HG03521 (cell line): ENCODE measurements at regions not wholly inside any gene's neighbourhood (a gene's known extent, or its start where the extent isn't known, plus 50 kb on each side); places are given as distances from the start of the nearest gene placed in this dataset.

Experiments used
- ATAC-seq: cut with Tn5 transposase; IDR thresholded peaks from one replicate; pipeline ENCODE4 v1.9.1; 2021; ENCODE audit warnings: mild to moderate bottlenecking, moderate library complexity; ENCODE audit not compliant: unreplicated experiment

- ATAC-seq, result no peak
These were observed 223.1 kb upstream of the GRIP1 start for GRCh38 chr12:66902020-66902419.

- no peak for ATAC-seq
These were observed 225.0 kb upstream of the GRIP1 start for GRCh38 chr12:66903782-66904396.

- ATAC-seq, result no peak
These were observed 226.3 kb upstream of the GRIP1 start for GRCh38 chr12:66905201-66905600.

GRCh38 chr12:66910366-66910974, 231.6 kb upstream of the GRIP1 start:
- ATAC-seq, result no peak

DNA sequence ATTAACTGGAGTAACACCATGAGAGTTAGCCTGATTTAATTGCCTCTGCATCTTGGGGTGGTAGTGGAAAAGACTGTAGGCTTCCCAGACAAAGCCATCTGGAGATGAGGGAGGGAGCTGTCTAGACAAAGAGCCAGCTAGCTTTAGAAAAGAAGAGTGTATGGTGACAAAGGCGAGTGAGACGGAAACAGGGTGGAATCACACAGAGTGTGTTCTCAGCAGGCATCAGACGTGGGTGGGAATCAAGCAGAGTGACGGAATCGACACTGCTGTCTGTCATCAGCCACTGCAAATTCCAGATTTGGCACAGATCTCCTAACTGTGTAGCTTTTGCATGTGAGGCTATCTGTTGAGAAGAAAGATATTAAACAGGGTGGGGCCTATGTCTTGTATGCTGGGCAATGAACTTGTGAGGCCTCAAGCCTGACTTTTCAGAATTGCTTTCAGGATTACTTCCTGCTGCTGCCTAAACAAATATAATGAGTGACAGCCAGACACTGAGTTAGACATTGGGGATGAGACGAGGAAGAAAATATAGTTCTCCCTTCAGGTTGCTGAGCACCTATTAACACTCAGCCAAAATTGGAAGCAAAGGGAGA, 236.5 kb upstream of the GRIP1 start:
- ATAC-seq, result no peak

GRCh38 chr12:66916189-66916588, 237.3 kb upstream of the GRIP1 start:
- no peak for ATAC-seq

GRCh38 chr12:66919466-66919865, 240.6 kb upstream of the GRIP1 start:
- ATAC-seq, result no peak

- no peak for ATAC-seq
These were observed 241.3 kb upstream of the GRIP1 start for GRCh38 chr12:66920205-66920604.

- no peak for ATAC-seq
These were observed 242.3 kb upstream of the GRIP1 start for GRCh38 chr12:66921151-66921550.

- no peak for ATAC-seq
These were observed 246.2 kb upstream of the GRIP1 start for GRCh38 chr12:66925083-66925482.

- ATAC-seq, result no peak
These were observed 250.2 kb upstream of the GRIP1 start for GRCh38 chr12:66929121-66929520.

DNA sequence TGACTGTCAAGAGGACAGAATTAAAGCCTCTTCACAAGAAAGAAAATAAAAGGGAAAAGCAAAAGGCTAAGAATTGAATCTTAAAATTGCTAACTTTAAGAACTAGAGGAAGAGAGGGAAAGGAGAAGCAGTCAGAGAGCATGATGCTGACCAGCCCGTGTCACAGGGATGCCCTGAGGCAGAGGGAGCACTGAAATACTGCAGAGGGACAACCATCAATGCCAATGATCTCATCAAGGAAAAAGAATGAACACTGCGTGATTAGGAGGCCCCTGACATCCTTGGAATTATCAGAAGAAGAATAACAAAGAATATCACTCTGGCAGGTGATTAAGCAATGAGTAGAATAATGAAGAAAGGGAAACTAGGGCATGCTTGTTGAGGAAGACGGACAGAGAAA, 252.2 kb upstream of the GRIP1 start:
- no peak for ATAC-seq

DNA sequence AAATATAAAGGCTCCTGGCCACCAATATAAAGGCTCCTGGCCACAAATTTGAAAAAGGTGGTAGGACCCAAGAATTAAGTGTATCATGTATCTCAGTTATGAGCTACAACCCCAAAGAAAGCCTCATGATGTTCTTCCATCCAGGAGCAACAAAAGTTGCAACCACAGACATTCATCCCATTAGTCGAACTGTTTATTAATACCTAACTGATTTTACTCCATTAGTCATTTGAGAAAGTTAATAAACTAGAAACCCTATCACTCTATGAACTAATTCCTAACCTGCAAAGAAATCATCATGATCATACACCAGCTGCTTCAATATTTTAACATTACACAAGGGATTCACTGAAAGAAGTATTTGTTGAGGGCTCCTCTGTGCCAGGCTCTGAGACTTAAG, 253.2 kb upstream of the GRIP1 start:
- ATAC-seq, result no peak

- ATAC-seq, result no peak
These were observed 255.6 kb upstream of the GRIP1 start for GRCh38 chr12:66934302-66935062.

- ATAC-seq, result no peak
These were observed 262.3 kb upstream of the GRIP1 start for GRCh38 chr12:66941150-66941549.

- no peak for ATAC-seq
These were observed 264.0 kb upstream of the GRIP1 start for GRCh38 chr12:66942741-66943465.

DNA sequence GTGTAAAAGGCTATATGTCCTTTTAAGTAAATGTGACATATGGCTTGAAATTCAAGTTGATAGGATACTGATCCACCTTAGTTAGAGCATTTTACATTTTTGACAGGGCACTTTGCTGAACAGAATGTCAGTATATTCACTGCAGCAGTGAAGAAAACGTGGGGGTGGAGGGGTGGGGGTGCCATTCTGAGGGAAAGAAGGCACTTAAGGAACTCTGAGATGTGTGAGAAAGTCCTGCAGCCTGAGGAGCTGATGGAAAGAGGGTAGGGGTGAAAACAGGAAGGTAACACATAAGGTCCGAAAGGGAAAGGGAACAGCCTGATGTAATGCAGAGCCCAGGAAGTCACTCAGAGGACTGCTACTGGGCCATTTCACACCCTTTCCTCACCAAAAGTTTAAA, 265.5 kb upstream of the GRIP1 start:
- no peak for ATAC-seq

DNA sequence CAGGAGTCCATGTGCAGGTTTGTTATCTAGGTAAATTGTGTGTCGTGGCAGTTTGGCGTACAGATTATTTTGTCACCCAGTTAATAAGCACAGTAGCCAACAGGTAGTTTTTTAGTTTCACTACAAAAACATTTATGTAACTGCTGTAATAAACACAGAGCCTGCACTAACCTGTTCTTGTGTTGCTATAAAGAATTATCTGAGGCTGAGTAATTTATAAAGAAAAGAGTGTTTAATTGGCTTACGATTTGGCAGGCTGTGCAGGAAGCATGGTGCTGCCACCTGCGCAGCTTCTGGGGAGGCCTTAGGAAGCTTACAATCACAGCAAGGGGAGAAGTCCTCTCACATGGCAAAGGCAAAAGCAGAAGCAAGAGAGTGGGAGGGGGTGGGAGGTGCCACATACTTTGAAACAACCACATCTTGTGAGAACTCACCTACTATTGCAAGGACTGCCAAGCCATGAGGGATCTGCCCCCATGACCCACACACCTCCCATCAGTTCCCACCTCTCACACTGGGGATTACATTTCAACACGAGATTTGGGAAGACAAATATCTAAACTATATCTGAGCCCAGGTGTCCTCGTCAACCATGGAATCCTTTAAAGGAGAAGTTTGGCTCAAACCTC, 266.4 kb upstream of the GRIP1 start:
- no peak for ATAC-seq

DNA sequence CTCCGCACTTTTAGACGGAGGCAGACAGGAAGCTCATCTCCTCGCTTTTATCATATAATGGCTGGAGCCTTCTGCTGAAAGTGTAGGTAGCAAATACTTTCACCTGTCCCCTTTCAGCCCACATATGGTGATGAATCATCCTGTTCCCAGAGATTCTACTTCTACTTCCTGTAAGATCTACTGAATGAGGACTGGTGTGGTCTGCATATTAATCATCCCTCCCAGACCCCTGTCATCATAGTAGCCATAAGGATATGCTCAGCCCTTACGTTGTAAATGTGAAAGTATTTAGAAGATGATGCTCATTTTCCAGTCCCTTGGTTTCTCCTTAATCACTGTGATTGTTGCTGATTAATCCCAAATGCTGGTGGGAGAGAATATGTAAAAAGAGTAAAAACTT, 268.2 kb upstream of the GRIP1 start:
- ATAC-seq, result no peak

- ATAC-seq, result no peak
These were observed 273.8 kb upstream of the GRIP1 start for GRCh38 chr12:66952668-66953067.

GRCh38 chr12:66956300-66956699, 277.4 kb upstream of the GRIP1 start:
- no peak for ATAC-seq
